ENCODE measurements at regions not wholly inside any gene's neighbourhood (a gene's known extent, or its start where the extent isn't known, plus 50 kb on each side); places are given as distances from the start of the nearest gene placed in this dataset.

- H2BK12ac ChIP-seq (ENCODE audit: low read length in 2 of 2): no peak overlapping the region
Observed at GRCh38 chr18:40631319-40631718, 1323.7 kb upstream of the PIK3C3 start.

GRCh38 chr18:40630496-40630895, 1324.5 kb upstream of the PIK3C3 start:
- H3K27me3 ChIP-seq (ENCODE audit: control insufficient read depth in 1 of 2, insufficient read depth in 1 of 2, low read length in 2 of 2): no peaks in the 10 kb centered on the region
- H3K4ac ChIP-seq (ENCODE audit: low read depth in 1 of 2, low read length in 2 of 2): no peak overlapping the region
- H3K14ac ChIP-seq (ENCODE audit: low read length in 2 of 2): no peak overlapping the region
- no peaks in the 10 kb centered on the region for H3K79me1 ChIP-seq (replicated peaks; ENCODE audit: low read length, poor library complexity, severe bottlenecking)
- DNase-seq: no peak
- H3K27ac ChIP-seq (ENCODE audit: low read length, poor library complexity, severe bottlenecking): no peak overlapping the region
- no peak overlapping the region for H3K18ac ChIP-seq (ENCODE audit: low read depth in 1 of 2, low read length in 2 of 2)
- H2BK120ac ChIP-seq (ENCODE audit: low read depth, low read length): no peak overlapping the region
- no peak overlapping the region for H2BK12ac ChIP-seq (ENCODE audit: low read length in 2 of 2)
- no peak overlapping the region for H4K8ac ChIP-seq (ENCODE audit: low read length)
- no peak overlapping the region for H3K4me3 ChIP-seq (ENCODE audit: insufficient read depth in 1 of 2, low read depth in 1 of 2, low read length in 2 of 2)
- no peak overlapping the region for H4K91ac ChIP-seq (ENCODE audit: low read length)
- no peak overlapping the region for H2AK5ac ChIP-seq (ENCODE audit: low read length, severe bottlenecking)
- 100% methylated on average over 1 of the region's 1 CpG for WGBS
- no peak overlapping the region for H2BK15ac ChIP-seq (ENCODE audit: low read depth, poor library complexity, severe bottlenecking)
- no peaks in the 10 kb centered on the region for H3K4me1 ChIP-seq (ENCODE audit: control insufficient read depth, insufficient read depth, low read depth, low read length)
- no peak overlapping the region for H3K9ac ChIP-seq (ENCODE audit: low read length)
- no peaks in the 10 kb centered on the region for H3K36me3 ChIP-seq (ENCODE audit: control insufficient read depth in 1 of 2, insufficient read depth in 2 of 2, low read depth in 1 of 2, low read length in 2 of 2)
- peaks cover 7% of the 10 kb centered on the region for H3K9me3 ChIP-seq (ENCODE audit: control insufficient read depth, low read length)
- H3K4me2 ChIP-seq (ENCODE audit: low read length, poor library complexity, severe bottlenecking): no peak overlapping the region
- no peak overlapping the region for H2BK5ac ChIP-seq (ENCODE audit: low read depth, low read length, poor library complexity, severe bottlenecking)
- H3K23ac ChIP-seq (ENCODE audit: low read length in 2 of 2): no peak overlapping the region
- no peak overlapping the region for H2AFZ ChIP-seq (ENCODE audit: low read depth, low read length)

More at GRCh38 chr18:40631319-40631718, 1323.7 kb upstream of the PIK3C3 start:
- no peak for DNase-seq
- Histone ChIP-seq H3K9ac (ENCODE audit: low read length) (no peak overlapping the region), H3K4me1 (ENCODE audit: control insufficient read depth, insufficient read depth, low read depth, low read length) (no peaks in the 10 kb centered on the region), H3K4ac (ENCODE audit: low read depth in 1 of 2, low read length in 2 of 2) (no peak overlapping the region), H3K9me3 (ENCODE audit: control insufficient read depth, low read length) (peaks cover 10% of the 10 kb centered on the region), H2AK5ac (ENCODE audit: low read length, severe bottlenecking) (no peak overlapping the region), H3K14ac (ENCODE audit: low read length in 2 of 2) (no peak overlapping the region), H2BK120ac (ENCODE audit: low read depth, low read length) (no peak overlapping the region), H3K4me2 (ENCODE audit: low read length, poor library complexity, severe bottlenecking) (no peak overlapping the region), H3K79me1 (replicated peaks; ENCODE audit: low read length, poor library complexity, severe bottlenecking) (no peaks in the 10 kb centered on the region), H3K27ac (ENCODE audit: low read length, poor library complexity, severe bottlenecking) (no peak overlapping the region), H3K18ac (ENCODE audit: low read depth in 1 of 2, low read length in 2 of 2) (no peak overlapping the region), H2AFZ (ENCODE audit: low read depth, low read length) (no peak overlapping the region), H2BK15ac (ENCODE audit: low read depth, poor library complexity, severe bottlenecking) (no peak overlapping the region), H2BK5ac (ENCODE audit: low read depth, low read length, poor library complexity, severe bottlenecking) (no peak overlapping the region), H3K36me3 (ENCODE audit: control insufficient read depth in 1 of 2, insufficient read depth in 2 of 2, low read depth in 1 of 2, low read length in 2 of 2) (no peaks in the 10 kb centered on the region), H3K4me3 (ENCODE audit: insufficient read depth in 1 of 2, low read depth in 1 of 2, low read length in 2 of 2) (no peak overlapping the region), H4K91ac (ENCODE audit: low read length) (no peak overlapping the region), H4K8ac (ENCODE audit: low read length) (no peak overlapping the region), H3K23ac (ENCODE audit: low read length in 2 of 2) (no peak overlapping the region), H3K27me3 (ENCODE audit: control insufficient read depth in 1 of 2, insufficient read depth in 1 of 2, low read length in 2 of 2) (no peaks in the 10 kb centered on the region)
- WGBS: 99% methylated on average over 3 of the region's 3 CpGs

- H2BK5ac ChIP-seq (ENCODE audit: low read depth, low read length, poor library complexity, severe bottlenecking): no peak overlapping the region
- H3K36me3 ChIP-seq (ENCODE audit: control insufficient read depth in 1 of 2, insufficient read depth in 2 of 2, low read depth in 1 of 2, low read length in 2 of 2): no peaks in the 10 kb centered on the region
- no peaks in the 10 kb centered on the region for H3K4me1 ChIP-seq (ENCODE audit: control insufficient read depth, insufficient read depth, low read depth, low read length)
- H3K9me3 ChIP-seq (ENCODE audit: control insufficient read depth, low read length): no peaks in the 10 kb centered on the region
- H3K79me1 ChIP-seq (replicated peaks; ENCODE audit: low read length, poor library complexity, severe bottlenecking): no peaks in the 10 kb centered on the region
- no peaks in the 10 kb centered on the region for H3K27me3 ChIP-seq (ENCODE audit: control insufficient read depth in 1 of 2, insufficient read depth in 1 of 2, low read length in 2 of 2)
- H4K91ac ChIP-seq (ENCODE audit: low read length): no peak overlapping the region
- H3K4ac ChIP-seq (ENCODE audit: low read depth in 1 of 2, low read length in 2 of 2): no peak overlapping the region
- H4K8ac ChIP-seq (ENCODE audit: low read length): no peak overlapping the region
- H2AK5ac ChIP-seq (ENCODE audit: low read length, severe bottlenecking): no peak overlapping the region
- no peak overlapping the region for H2BK15ac ChIP-seq (ENCODE audit: low read depth, poor library complexity, severe bottlenecking)
- H3K23ac ChIP-seq (ENCODE audit: low read length in 2 of 2): no peak overlapping the region
- no peak overlapping the region for H2BK120ac ChIP-seq (ENCODE audit: low read depth, low read length)
- no peak for DNase-seq
- H3K14ac ChIP-seq (ENCODE audit: low read length in 2 of 2): no peak overlapping the region
- no peak overlapping the region for H3K4me2 ChIP-seq (ENCODE audit: low read length, poor library complexity, severe bottlenecking)
- no peak overlapping the region for H2BK12ac ChIP-seq (ENCODE audit: low read length in 2 of 2)
- 90% methylated on average over 4 of the region's 4 CpGs for WGBS
- H3K27ac ChIP-seq (ENCODE audit: low read length, poor library complexity, severe bottlenecking): no peak overlapping the region
- no peak overlapping the region for H3K4me3 ChIP-seq (ENCODE audit: insufficient read depth in 1 of 2, low read depth in 1 of 2, low read length in 2 of 2)
- no peak overlapping the region for H3K9ac ChIP-seq (ENCODE audit: low read length)
- H3K18ac ChIP-seq (ENCODE audit: low read depth in 1 of 2, low read length in 2 of 2): no peak overlapping the region
- H2AFZ ChIP-seq (ENCODE audit: low read depth, low read length): no peak overlapping the region
Observed at GRCh38 chr18:40624959-40625358, 1330.1 kb upstream of the PIK3C3 start.

GRCh38 chr18:40613721-40614120, 1341.3 kb upstream of the PIK3C3 start:
- Histone ChIP-seq H3K23ac (ENCODE audit: low read length in 2 of 2) (no peak overlapping the region), H3K4me1 (ENCODE audit: control insufficient read depth, insufficient read depth, low read depth, low read length) (no peaks in the 10 kb centered on the region), H2BK120ac (ENCODE audit: low read depth, low read length) (no peak overlapping the region), H3K9ac (ENCODE audit: low read length) (no peak overlapping the region), H3K27me3 (ENCODE audit: control insufficient read depth in 1 of 2, insufficient read depth in 1 of 2, low read length in 2 of 2) (no peaks in the 10 kb centered on the region), H3K79me1 (replicated peaks; ENCODE audit: low read length, poor library complexity, severe bottlenecking) (no peaks in the 10 kb centered on the region), H3K4me3 (ENCODE audit: insufficient read depth in 1 of 2, low read depth in 1 of 2, low read length in 2 of 2) (no peak overlapping the region), H3K4ac (ENCODE audit: low read depth in 1 of 2, low read length in 2 of 2) (no peak overlapping the region), H2BK15ac (ENCODE audit: low read depth, poor library complexity, severe bottlenecking) (no peak overlapping the region), H2AFZ (ENCODE audit: low read depth, low read length) (no peak overlapping the region), H4K8ac (ENCODE audit: low read length) (no peak overlapping the region), H3K36me3 (ENCODE audit: control insufficient read depth in 1 of 2, insufficient read depth in 2 of 2, low read depth in 1 of 2, low read length in 2 of 2) (no peaks in the 10 kb centered on the region), H2BK5ac (ENCODE audit: low read depth, low read length, poor library complexity, severe bottlenecking) (no peak overlapping the region), H2AK5ac (ENCODE audit: low read length, severe bottlenecking) (no peak overlapping the region), H4K91ac (ENCODE audit: low read length) (no peak overlapping the region), H3K4me2 (ENCODE audit: low read length, poor library complexity, severe bottlenecking) (no peak overlapping the region), H3K27ac (ENCODE audit: low read length, poor library complexity, severe bottlenecking) (no peak overlapping the region), H3K9me3 (ENCODE audit: control insufficient read depth, low read length) (peaks cover 6% of the 10 kb centered on the region), H3K18ac (ENCODE audit: low read depth in 1 of 2, low read length in 2 of 2) (no peak overlapping the region), H2BK12ac (ENCODE audit: low read length in 2 of 2) (no peak overlapping the region), H3K14ac (ENCODE audit: low read length in 2 of 2) (no peak overlapping the region)
- no peak for DNase-seq
